HCT116 (cell line): ENCODE measurements at regions not wholly inside any gene's neighbourhood (a gene's known extent, or its start where the extent isn't known, plus 50 kb on each side); places are given as distances from the start of the nearest gene placed in this dataset.

Experiments
- ATAC-seq: fragments of 200-7000 bp; cut with Tn5 transposase; 2 replicates; pipeline ENCODE4 v1.9.1; 2020; ENCODE audit warnings: mild to moderate bottlenecking, moderate library complexity
- BruUV-seq: library from RNA; stranded (reverse); fragments of 400-500 nt; replicated peaks from 2 replicates; lab custom pipeline; 2021; lab: Mats Ljungman, UMichigan
- CTCF ChIA-PET: fragments of 300-600 bp; sonication (Branson Sonifier 250); formaldehyde crosslinking; loops from one replicate; lab custom pipeline; 2021; ENCODE audit warnings: antibody characterized with exemption; lab: Charles Lee
- POLR2A ChIA-PET: fragments of 300-600, 350-600 bp; sonication (Branson Sonifier 250); formaldehyde crosslinking; loops from one replicate; lab custom pipeline; 2021; ENCODE audit warnings: antibody characterized with exemption; lab: Charles Lee
- RAD21 ChIA-PET, 2 experiments: fragments of 300-600 bp; sonication (Branson Sonifier 250); formaldehyde crosslinking; loops; one replicate each; lab custom pipeline; 2023; ENCODE audit warnings: low total read pairs in 2 of 2; ENCODE audit not compliant: uncharacterized antibody in 2 of 2, unreplicated experiment in 2 of 2, low non-redundant PET in 1 of 2; lab: Charles Lee
- DNase-seq: peaks from one replicate; pipeline ENCODE4 v3.0.0-alpha.2; 2010; ENCODE audit warnings: low read depth, low spot score
- H2AFZ ChIP-seq: fragments of 200-600 bp; shearing (Covaris generic), sonication (generic); 2 replicates; pipeline ENCODE4 v1.6.1; 2017; ENCODE audit warnings: low read depth, mixed run types, mixed read lengths, antibody characterized with exemption, low read length; ENCODE audit not compliant: poor library complexity, severe bottlenecking
- H3K27ac ChIP-seq: 2 replicates; pipeline ENCODE4 v1.5.1; 2012; ENCODE audit warnings: low read depth, low read length
- H3K27me3 ChIP-seq: fragments of 200-600 bp; sonication (generic); 2 replicates; pipeline ENCODE4 v1.6.1; 2016; ENCODE audit warnings: mixed run types, low read length, mixed read lengths; ENCODE audit not compliant: insufficient read depth
- H3K36me3 ChIP-seq, 2 experiments: fragments of 200-500 bp in 1 of 2; fragments of 200-600 bp in 1 of 2; sonication (Bioruptor generic) in 1 of 2; sonication (generic) in 1 of 2; 2 replicates each; pipeline versions ENCODE4 v1.5.1 to v1.6.1; 2014 to 2016; ENCODE audit warnings: low read length in 2 of 2, inconsistent platforms in 1 of 2, mixed read lengths in 1 of 2, mixed run types in 1 of 2; ENCODE audit not compliant: insufficient read depth in 2 of 2, control insufficient read depth in 1 of 2
- H3K4me1 ChIP-seq, 2 experiments: fragments of 200-600 bp in 1 of 2; sonication (generic) in 1 of 2; 2 replicates each; pipeline versions ENCODE4 v1.5.1 to v1.6.1; 2012 to 2017; ENCODE audit warnings: low read length in 2 of 2, inconsistent platforms in 1 of 2, mild to moderate bottlenecking in 1 of 2, mixed read lengths in 1 of 2, mixed run types in 1 of 2, moderate library complexity in 1 of 2; ENCODE audit not compliant: insufficient read depth in 2 of 2, control insufficient read depth in 1 of 2
- H3K4me2 ChIP-seq: fragments of 200-600 bp; sonication (generic); 2 replicates; pipeline ENCODE4 v1.6.1; 2017; ENCODE audit warnings: mixed run types, low read length, mixed read lengths
- H3K4me3 ChIP-seq, 2 experiments: fragments of 200-600 bp in 1 of 2; sonication (generic) in 1 of 2; replicated peaks in 1 of 2; 2 replicates each; pipeline ENCODE4 v1.5.1; 2011 to 2016; ENCODE audit warnings: low read length in 2 of 2, control low read depth in 1 of 2, low read depth in 1 of 2, mild to moderate bottlenecking in 1 of 2, mixed read lengths in 1 of 2, mixed run types in 1 of 2
- H3K79me2 ChIP-seq: fragments of 200-600 bp; sonication (generic); 2 replicates; pipeline ENCODE4 v1.6.1; 2017; ENCODE audit warnings: mild to moderate bottlenecking, mixed run types, low read length, moderate library complexity, mixed read lengths; ENCODE audit not compliant: insufficient read depth
- H3K9ac ChIP-seq: fragments of 200-600 bp; sonication (generic); 2 replicates; pipeline ENCODE4 v1.6.1; 2016; ENCODE audit warnings: low read length, mixed read lengths
- H3K9me2 ChIP-seq: fragments of 200-600 bp; sonication (generic), shearing (Covaris generic); 2 replicates; pipeline ENCODE4 v1.6.1; 2017; ENCODE audit warnings: mixed run types, mild to moderate bottlenecking, moderate library complexity; ENCODE audit not compliant: insufficient read depth
- H3K9me3 ChIP-seq, 2 experiments: fragments of 200-500 bp in 1 of 2; fragments of 200-600 bp in 1 of 2; sonication (Bioruptor generic) in 1 of 2; sonication (generic) in 1 of 2; 2 replicates each; pipeline ENCODE4 v1.6.1; 2014 to 2017; ENCODE audit warnings: low read length in 2 of 2, mixed read lengths in 2 of 2, inconsistent platforms in 1 of 2, low read depth in 1 of 2, mild to moderate bottlenecking in 1 of 2, mixed run types in 1 of 2, moderate library complexity in 1 of 2; ENCODE audit not compliant: control insufficient read depth in 1 of 2, insufficient read depth in 1 of 2
- H4K20me1 ChIP-seq: fragments of 200-600 bp; sonication (generic), shearing (Covaris generic); 2 replicates; pipeline ENCODE4 v1.6.1; 2017; ENCODE audit warnings: mixed run types, mild to moderate bottlenecking, moderate library complexity; ENCODE audit not compliant: insufficient read depth
- CBX3 ChIP-seq: IDR thresholded peaks from 2 replicates; pipeline ENCODE4 v1.6.1; 2012; ENCODE audit warnings: low read depth
- EGR1 ChIP-seq: IDR thresholded peaks from 2 replicates; pipeline ENCODE4 v1.6.1; 2012; ENCODE audit warnings: low read depth
- EZH2 ChIP-seq: fragments of 200-600 bp; sonication (generic); IDR thresholded peaks from 2 replicates; pipeline ENCODE4 v1.6.1; 2017; ENCODE audit warnings: antibody characterized with exemption, mixed run types
- EZH2phosphoT487 ChIP-seq: fragments of 200-600 bp; IDR thresholded peaks from 2 replicates; pipeline ENCODE4 v1.6.1; 2018; ENCODE audit warnings: antibody characterized with exemption, borderline replicate concordance
- MAX ChIP-seq: IDR thresholded peaks from 2 replicates; pipeline ENCODE4 v1.6.1; 2012
- POLR2A ChIP-seq: IDR thresholded peaks from 2 replicates; pipeline ENCODE4 v1.7.0; 2011; ENCODE audit warnings: borderline replicate concordance; ENCODE audit not compliant: insufficient read depth, insufficient read length; ENCODE audit errors: extremely low read depth
- SIN3A ChIP-seq: IDR thresholded peaks from 2 replicates; pipeline ENCODE4 v1.6.1; 2012; ENCODE audit warnings: low read depth
- YY1 ChIP-seq: IDR thresholded peaks from 2 replicates; pipeline ENCODE4 v1.6.1; 2011; ENCODE audit warnings: low read length, low read depth, moderate library complexity, mild to moderate bottlenecking; ENCODE audit not compliant: insufficient replicate concordance; ENCODE audit errors: extremely low read depth
- ZNF274 ChIP-seq: fragments of 200-500 bp; sonication (Bioruptor generic); IDR thresholded peaks from 2 replicates; pipeline ENCODE4 v1.6.1; 2014; ENCODE audit warnings: mild to moderate bottlenecking, low read depth, low read length, inconsistent platforms
- intact Hi-C: fragments of 100-400 bp; cut with micrococcal nuclease; formaldehyde crosslinking; loops from 2 replicates; pipeline ENCODE4 v1.10.0; 2022

DNA sequence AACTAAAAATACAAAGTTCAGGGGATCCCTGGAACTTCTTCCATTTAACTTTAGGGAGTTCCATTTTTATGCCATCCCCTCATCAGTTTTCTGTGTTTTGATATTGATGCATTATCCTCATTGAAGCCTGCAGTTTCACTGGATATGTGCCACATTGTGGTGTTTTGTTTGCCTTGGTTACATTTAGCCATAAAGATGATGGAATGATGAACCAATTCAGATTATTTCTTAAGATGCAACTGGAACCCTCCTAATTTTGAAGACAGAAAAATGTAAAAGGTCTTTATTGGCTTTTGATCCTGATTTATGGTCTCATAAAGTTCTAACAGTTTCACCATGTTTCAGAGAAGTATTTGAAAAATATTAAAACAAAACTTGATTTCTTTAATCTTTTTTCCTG is 314.2 kb upstream of the KLF6 start:
- ChIA-PET CTCF (no interaction called here), RAD21 (no interaction called here), POLR2A (no interaction called here)
- no peak for ATAC-seq
- no peak for TF ChIP-seq EZH2phosphoT487
- TF ChIP-seq EGR1 = no peak
- TF ChIP-seq EZH2 = no peak
- no peak for TF ChIP-seq ZNF274
- TF ChIP-seq POLR2A = no peak
- TF ChIP-seq SIN3A = no peak
- H3K79me2 ChIP-seq = no peaks in the 10 kb centered on the region
- no peak overlapping the region for H3K27ac ChIP-seq
- BruUV-seq = no TSS peak
- intact Hi-C loops = no loop called here
- H3K9me2 ChIP-seq = no peaks in the 10 kb centered on the region; the same call in 1 of the 2 replicates
- H3K4me2 ChIP-seq = no peak overlapping the region
- no peak overlapping the region for H2AFZ ChIP-seq
- no peak overlapping the region for H3K4me3 ChIP-seq
- H3K36me3 ChIP-seq = no peaks in the 10 kb centered on the region
- H3K27me3 ChIP-seq = no peaks in the 10 kb centered on the region
- no peaks in the 10 kb centered on the region for H3K9me3 ChIP-seq
- no peak for DNase-seq
- H3K9ac ChIP-seq = no peak overlapping the region
- H4K20me1 ChIP-seq = no peaks in the 10 kb centered on the region
- no peaks in the 10 kb centered on the region for H3K4me1 ChIP-seq

DNA sequence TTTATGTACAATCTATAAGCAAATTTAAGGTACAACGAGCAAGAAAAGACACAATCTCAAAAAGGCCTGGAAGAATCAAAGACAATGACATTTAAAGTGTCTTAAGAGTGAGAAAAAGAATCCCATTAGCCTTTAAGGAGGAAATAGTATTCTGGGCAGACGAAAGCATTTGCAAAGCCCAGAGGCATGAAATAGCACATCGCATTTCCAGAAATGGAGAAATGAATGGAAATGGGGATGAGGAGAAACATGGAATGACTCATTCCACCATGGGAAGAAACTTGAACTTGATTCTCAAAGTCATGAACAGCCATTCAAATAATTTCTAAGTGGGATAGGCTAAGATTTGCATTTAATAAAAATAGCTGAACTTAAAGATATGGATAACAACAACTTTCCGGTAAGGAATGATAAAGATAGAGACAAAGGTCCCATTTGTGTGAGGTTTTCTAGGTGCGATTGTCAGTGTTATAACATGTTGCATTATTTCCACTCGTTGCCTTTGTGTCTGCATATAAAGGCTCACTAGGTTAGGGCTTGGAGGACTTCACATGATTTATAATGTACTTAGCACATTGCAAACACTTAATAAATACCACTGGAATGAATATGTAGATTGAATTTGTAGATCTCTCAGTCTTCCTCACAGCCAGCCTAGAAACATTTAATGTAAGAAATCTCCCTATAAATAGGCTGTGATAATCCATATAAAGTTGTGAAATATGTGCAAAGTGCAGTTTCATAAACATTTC is 310.3 kb upstream of the KLF6 start:
- DNase-seq = no peak
- RAD21 ChIA-PET = no interaction called here
- no peaks in the 10 kb centered on the region; the same call in 1 of the 2 replicates for H3K9me2 ChIP-seq
- POLR2A ChIA-PET = no interaction called here
- H3K79me2 ChIP-seq = no peaks in the 10 kb centered on the region
- BruUV-seq = no TSS peak
- no peak overlapping the region for H2AFZ ChIP-seq
- H3K4me3 ChIP-seq = no peak overlapping the region
- no peaks in the 10 kb centered on the region for H4K20me1 ChIP-seq
- intact Hi-C loops = no loop called here
- H3K36me3 ChIP-seq = no peaks in the 10 kb centered on the region
- no peak overlapping the region for H3K4me2 ChIP-seq
- ATAC-seq = no peak
- TF ChIP-seq ZNF274 (no peak), YY1 (no peak), MAX (no peak), EGR1 (no peak), EZH2phosphoT487 (no peak), CBX3 (no peak)
- H3K27ac ChIP-seq = no peak overlapping the region
- H3K4me1 ChIP-seq = no peaks in the 10 kb centered on the region
- H3K9me3 ChIP-seq = no peaks in the 10 kb centered on the region
- H3K27me3 ChIP-seq = no peaks in the 10 kb centered on the region
- H3K9ac ChIP-seq = no peak overlapping the region
- CTCF ChIA-PET = no interaction called here
